H7 (cell line): ENCODE measurements at regions not wholly inside any gene's neighbourhood (a gene's known extent, or its start where the extent isn't known, plus 50 kb on each side); places are given as distances from the start of the nearest gene placed in this dataset.

ENCODE experiments used
- DNase-seq: peaks from one replicate; pipeline ENCODE4 v3.0.0; 2012
- H3K27me3 ChIP-seq: 2 replicates; pipeline ENCODE4 v1.6.0; 2011; ENCODE audit warnings: mild to moderate bottlenecking, low read length; ENCODE audit not compliant: control insufficient read depth, insufficient read depth
- H3K36me3 ChIP-seq: replicated peaks from 2 replicates; pipeline ENCODE4 v1.5.1; 2011; ENCODE audit warnings: low read length; ENCODE audit not compliant: control insufficient read depth, insufficient read depth
- H3K4me3 ChIP-seq: 2 replicates; pipeline ENCODE4 v1.5.1; 2011; ENCODE audit warnings: low read depth, mild to moderate bottlenecking, control low read depth, low read length, moderate library complexity; ENCODE audit not compliant: insufficient read depth

DNA sequence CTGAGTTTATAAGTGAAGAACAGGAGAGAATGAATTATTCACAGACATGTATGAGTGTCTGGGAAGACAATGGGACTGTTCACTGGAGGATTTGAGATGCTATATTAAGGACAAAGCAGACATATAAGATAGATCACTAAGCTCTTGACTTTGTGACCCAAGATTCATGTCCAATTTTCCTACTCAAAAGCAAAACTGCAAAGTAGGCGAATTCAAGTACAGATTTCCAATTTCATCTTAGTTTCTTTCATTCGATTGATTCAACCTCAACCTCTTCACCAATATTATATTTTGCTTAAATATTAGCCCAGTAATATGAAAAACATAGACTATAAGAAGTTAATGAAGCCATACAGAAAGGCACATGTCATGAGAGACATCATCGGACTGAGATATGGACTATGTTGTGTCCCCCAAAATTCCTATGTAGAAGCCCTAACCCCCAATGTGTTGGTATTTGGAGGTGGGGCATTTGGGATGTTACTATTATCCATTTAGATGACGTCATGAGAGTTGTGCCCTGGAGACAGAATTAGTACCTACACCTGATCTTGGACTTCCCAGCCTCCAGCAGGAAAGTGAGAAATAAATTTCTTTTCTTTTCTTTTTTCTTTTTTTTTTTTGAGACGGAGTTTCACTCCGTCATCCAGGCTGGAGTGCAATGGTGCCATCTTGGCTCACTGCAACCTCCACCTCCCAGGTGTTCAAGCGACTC is 353.7 kb upstream of the AKR1E2 start:
- no peak for DNase-seq
- Histone ChIP-seq H3K36me3 (no peaks in the 10 kb centered on the region), H3K27me3 (no peaks in the 10 kb centered on the region), H3K4me3 (no peak overlapping the region)

DNA sequence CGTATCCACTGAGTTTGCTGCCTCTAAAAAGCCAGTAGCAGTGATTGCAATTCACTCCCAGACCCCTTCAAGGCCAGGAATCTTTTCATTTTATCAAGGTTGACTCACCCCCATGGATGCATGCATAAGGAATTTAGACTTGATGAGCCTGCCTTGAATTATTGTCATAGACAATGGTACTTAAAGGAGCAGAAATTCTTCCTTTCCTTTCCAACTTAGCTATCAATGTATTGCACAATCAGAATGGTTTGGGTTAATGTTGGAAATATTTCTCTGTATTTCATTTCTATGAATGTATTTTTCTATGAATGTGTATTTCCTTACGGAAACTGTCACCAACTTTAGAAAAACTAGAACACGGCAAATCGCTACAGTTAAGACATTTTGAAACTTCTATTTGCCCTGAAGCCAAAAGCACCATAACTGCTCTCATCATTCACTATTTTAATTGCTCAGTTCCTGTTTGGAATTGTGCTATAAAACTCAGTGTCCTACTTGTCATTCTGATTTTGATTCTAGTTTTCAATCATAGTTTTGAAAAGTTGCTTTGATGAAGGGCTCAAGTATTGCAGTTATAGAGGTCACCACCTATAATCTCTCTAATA is 355.7 kb upstream of the AKR1E2 start:
- no peak for DNase-seq
- no peak overlapping the region for H3K4me3 ChIP-seq
- no peaks in the 10 kb centered on the region for H3K36me3 ChIP-seq
- H3K27me3 ChIP-seq = no peaks in the 10 kb centered on the region

GRCh38 chr10:4467481-4467880 is 358.5 kb upstream of the AKR1E2 start:
- no peaks in the 10 kb centered on the region for H3K36me3 ChIP-seq
- DNase-seq = no peak
- H3K4me3 ChIP-seq = no peak overlapping the region
- no peaks in the 10 kb centered on the region for H3K27me3 ChIP-seq

DNA sequence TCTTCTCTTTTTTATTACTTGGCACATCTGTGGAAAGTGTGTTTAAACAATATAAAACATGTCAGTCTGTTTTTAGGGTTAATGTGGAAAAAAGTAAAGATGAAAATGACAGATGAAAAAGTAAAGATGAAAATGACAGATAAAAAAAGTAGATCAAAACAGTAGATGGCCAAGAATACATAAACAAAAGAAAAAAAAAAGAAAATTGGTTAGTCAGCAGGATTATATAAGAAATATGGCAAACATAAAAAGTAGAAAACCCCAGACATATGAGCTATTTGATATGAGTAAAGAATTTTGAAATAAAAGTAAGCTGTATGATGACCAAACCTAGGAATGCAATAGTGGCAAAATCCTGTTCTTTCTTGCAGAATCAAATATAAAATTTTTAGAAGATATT is 365.7 kb upstream of the AKR1E2 start:
- Histone ChIP-seq H3K36me3 (no peaks in the 10 kb centered on the region), H3K4me3 (no peak overlapping the region), H3K27me3 (no peaks in the 10 kb centered on the region)
- no peak for DNase-seq

DNA sequence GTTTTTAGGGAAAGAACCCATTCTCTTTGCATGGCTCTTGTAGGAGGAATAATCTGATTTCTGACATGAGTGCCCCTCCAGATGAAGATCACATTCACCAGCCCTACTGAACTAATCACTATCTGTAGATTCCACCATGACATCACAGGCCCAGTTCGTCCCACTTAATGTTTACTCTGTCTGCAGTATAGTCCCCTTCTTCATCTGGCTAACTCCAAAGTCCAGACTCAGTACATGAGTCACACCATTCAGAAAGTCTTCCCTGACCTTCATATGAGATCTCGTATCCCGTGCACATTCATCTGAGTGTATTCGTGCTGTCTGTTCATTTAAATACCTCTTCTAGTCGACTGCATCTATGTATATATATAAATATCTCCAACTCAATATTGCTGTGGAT is 366.5 kb upstream of the AKR1E2 start:
- no peak for DNase-seq
- Histone ChIP-seq H3K36me3 (no peaks in the 10 kb centered on the region), H3K27me3 (no peaks in the 10 kb centered on the region), H3K4me3 (no peak overlapping the region)

- no peak overlapping the region for H3K4me3 ChIP-seq
- DNase-seq = no peak
- no peaks in the 10 kb centered on the region for H3K36me3 ChIP-seq
- no peaks in the 10 kb centered on the region for H3K27me3 ChIP-seq
Observed at GRCh38 chr10:4457597-4457996, 368.4 kb upstream of the AKR1E2 start.

GRCh38 chr10:4456776-4457175 is 369.2 kb upstream of the AKR1E2 start:
- H3K27me3 ChIP-seq = no peaks in the 10 kb centered on the region
- H3K4me3 ChIP-seq = no peak overlapping the region
- DNase-seq = no peak
- no peaks in the 10 kb centered on the region for H3K36me3 ChIP-seq

GRCh38 chr10:4456279-4456678 is 369.7 kb upstream of the AKR1E2 start:
- DNase-seq = no peak
- Histone ChIP-seq H3K4me3 (no peak overlapping the region), H3K27me3 (no peaks in the 10 kb centered on the region), H3K36me3 (no peaks in the 10 kb centered on the region)

- no peak for DNase-seq
- Histone ChIP-seq H3K4me3 (no peak overlapping the region), H3K36me3 (no peaks in the 10 kb centered on the region), H3K27me3 (no peaks in the 10 kb centered on the region)
Observed at GRCh38 chr10:4453950-4454349, 372.1 kb upstream of the AKR1E2 start.

DNA sequence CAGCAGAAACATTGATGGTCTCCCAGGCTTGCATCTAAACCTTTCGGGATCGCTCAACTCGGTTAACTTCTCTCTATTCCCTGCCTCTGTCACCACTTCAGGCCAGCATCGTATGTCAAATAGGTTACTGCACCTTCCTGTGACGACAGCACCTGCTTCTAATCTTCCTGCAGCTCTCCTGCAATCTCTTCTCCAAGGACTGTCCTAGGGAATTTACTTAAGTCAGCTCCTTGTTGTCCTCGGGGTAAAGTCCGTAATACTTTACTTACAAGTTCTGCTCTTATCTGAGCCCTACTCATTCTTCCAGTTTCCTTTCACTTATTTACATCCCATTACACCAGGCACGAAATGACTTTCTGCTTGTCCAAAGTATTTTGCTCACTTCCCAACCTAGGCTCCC is 372.7 kb upstream of the AKR1E2 start:
- no peak for DNase-seq
- Histone ChIP-seq H3K27me3 (no peaks in the 10 kb centered on the region), H3K36me3 (no peaks in the 10 kb centered on the region), H3K4me3 (no peak overlapping the region)

DNA sequence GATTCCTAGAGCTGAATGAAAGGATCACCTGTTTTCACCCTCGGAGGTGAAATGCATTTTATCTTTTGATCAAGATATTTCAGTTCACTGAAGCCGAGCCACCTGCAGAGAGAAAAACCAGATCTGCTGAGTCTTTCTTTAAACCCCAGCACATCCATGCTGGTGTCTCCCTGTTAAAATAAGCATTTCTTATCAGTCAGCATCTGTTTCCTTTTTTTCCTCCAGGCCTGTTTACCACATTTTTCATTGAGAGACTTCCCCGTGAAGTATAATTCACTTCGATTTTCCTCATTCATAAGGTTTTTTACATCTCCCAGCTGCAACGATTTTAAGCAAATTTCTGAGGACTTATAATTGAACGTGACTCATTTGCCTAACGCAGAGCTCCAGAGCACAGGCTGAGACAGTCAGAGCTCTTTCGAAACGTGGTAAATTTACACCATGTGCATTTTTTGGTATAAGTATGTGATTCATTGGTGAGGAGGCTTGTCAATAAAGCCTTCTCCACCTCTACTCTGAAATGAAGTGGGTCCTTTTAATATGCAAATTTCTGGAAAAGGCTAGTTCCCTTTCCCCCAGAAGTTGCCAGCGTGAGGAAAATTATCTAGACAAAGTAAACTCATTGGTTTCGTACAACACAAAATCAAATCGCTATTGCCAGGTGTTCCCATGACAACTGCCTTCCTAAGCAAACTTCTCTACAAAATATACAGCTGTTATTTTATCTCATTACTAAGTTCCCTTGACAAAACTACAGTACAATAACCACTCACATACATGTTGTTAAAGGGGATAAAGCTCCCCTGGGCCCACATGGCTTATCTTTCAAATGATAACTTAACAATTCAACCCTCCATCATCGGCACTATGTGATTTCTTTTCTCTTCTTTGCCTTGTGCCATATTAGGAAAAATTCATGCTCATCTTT is 374.8 kb upstream of the AKR1E2 start:
- no peaks in the 10 kb centered on the region for H3K36me3 ChIP-seq
- DNase-seq = no peak
- no peaks in the 10 kb centered on the region for H3K27me3 ChIP-seq
- H3K4me3 ChIP-seq = no peak overlapping the region

DNA sequence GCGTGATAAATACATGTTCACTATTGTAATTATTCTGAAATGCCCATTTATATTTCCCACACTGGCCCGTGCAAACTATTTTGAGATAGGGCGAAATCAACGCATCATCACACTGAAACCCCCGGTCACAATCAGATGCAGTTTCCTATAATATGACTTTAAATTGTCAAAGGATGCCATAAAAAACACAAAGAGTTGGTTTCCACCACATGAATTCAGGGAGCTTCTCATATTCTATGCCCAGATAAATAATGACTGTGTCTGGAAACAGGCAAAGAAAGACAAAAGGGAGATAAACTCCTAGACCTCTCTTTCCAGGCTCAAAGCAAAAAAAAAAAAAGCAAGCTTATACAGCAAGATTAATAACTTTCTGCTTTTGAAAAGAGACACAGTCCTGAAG is 375.8 kb upstream of the AKR1E2 start:
- H3K4me3 ChIP-seq = no peak overlapping the region
- no peaks in the 10 kb centered on the region for H3K36me3 ChIP-seq
- no peaks in the 10 kb centered on the region for H3K27me3 ChIP-seq
- DNase-seq = no peak

DNA sequence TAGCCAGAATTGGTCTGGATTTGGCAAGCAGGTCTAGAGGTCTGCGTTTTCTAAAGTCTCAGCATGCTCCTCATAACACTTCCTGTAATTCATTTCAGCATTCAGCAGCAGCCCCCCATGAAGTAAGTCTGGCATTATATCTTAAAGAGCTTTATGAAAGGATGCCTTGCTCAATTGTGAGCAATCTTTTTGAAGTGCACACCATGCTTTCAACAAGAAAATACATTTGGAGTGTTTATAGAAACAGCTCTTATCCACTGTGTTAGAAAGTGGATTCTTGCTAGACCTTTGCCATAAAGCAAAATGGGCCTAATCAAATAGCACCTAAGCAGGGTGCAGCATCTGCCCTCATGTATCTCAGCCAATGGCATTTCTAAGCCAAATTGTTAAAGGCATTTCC is 378.0 kb upstream of the AKR1E2 start:
- no peak for DNase-seq
- no peaks in the 10 kb centered on the region for H3K27me3 ChIP-seq
- no peak overlapping the region for H3K4me3 ChIP-seq
- H3K36me3 ChIP-seq = no peaks in the 10 kb centered on the region

DNA sequence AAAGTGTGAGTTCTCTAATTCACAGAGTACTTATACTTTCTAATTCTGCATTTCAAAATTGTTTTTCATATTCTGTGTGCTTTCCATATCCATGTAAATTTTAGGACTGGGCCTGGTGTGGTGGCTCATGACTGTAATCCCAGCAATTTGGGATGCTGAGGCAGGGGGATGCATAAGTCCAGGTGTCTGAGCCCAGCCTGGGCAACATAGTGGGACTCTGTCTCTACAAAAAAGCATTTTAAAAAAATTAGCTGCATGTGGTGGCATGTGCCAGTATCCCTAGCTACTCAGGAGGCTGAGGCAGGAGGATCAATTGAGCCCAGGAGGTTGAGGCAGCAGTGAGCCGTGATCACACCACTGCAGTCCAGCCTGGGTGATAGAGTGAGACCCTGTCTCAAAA is 382.6 kb upstream of the AKR1E2 start:
- DNase-seq = no peak
- Histone ChIP-seq H3K4me3 (no peak overlapping the region), H3K27me3 (no peaks in the 10 kb centered on the region), H3K36me3 (no peaks in the 10 kb centered on the region)

GRCh38 chr10:4442296-4442695 is 383.7 kb upstream of the AKR1E2 start:
- H3K4me3 ChIP-seq = no peak overlapping the region
- DNase-seq = no peak
- no peaks in the 10 kb centered on the region for H3K36me3 ChIP-seq
- no peaks in the 10 kb centered on the region for H3K27me3 ChIP-seq
